Subcutaneous abdominal adipose tissue (tissue), 5 donors: ENCODE measurements at regions not wholly inside any gene's neighbourhood (a gene's known extent, or its start where the extent isn't known, plus 50 kb on each side); places are given as distances from the start of the nearest gene placed in this dataset.
A peak's percentile ranks its signal among the peaks of the same experiment; 100 is the strongest.
"Not testable (repeated sequence)": the region's sequence is repeated elsewhere in the genome, so short reads cannot be mapped to it uniquely, and the experiment has no call there.

Experiments
- H3K27ac ChIP-seq: one replicate; pipeline ENCODE4 v1.7.0; 2013; ENCODE audit warnings: low read depth, mild to moderate bottlenecking, inconsistent platforms, low read length, moderate library complexity
- H3K27me3 ChIP-seq, 5 donors: one replicate each; pipeline ENCODE4 v1.7.0; 2013; ENCODE audit warnings: low read length in 5 of 5, inconsistent platforms in 1 of 5; ENCODE audit not compliant: control insufficient read depth in 5 of 5, insufficient read depth in 4 of 5
- H3K36me3 ChIP-seq, 5 donors: one replicate each; pipeline ENCODE4 v1.7.0; 2013; ENCODE audit warnings: low read length in 5 of 5; ENCODE audit not compliant: control insufficient read depth in 5 of 5, insufficient read depth in 5 of 5
- H3K4me1 ChIP-seq, 5 donors: one replicate each; pipeline ENCODE4 v1.7.0; 2013; ENCODE audit warnings: low read length in 5 of 5, mild to moderate bottlenecking in 3 of 5, moderate library complexity in 1 of 5; ENCODE audit not compliant: control insufficient read depth in 5 of 5, insufficient read depth in 5 of 5
- H3K4me3 ChIP-seq, 5 donors: one replicate each; pipeline ENCODE4 v1.7.0; 2013; ENCODE audit warnings: low read length in 5 of 5, low read depth in 1 of 5
- H3K9ac ChIP-seq, 5 donors: one replicate each; pipeline ENCODE4 v1.7.0; 2013; ENCODE audit warnings: low read length in 5 of 5, mild to moderate bottlenecking in 4 of 5, moderate library complexity in 3 of 5
- H3K9me3 ChIP-seq, 5 donors: one replicate each; pipeline ENCODE4 v1.7.0; 2013; ENCODE audit warnings: low read length in 5 of 5; ENCODE audit not compliant: control insufficient read depth in 5 of 5
- donor health status: healthy.
- donor health status: healthy.
- donor health status: healthy.
- donor health status: healthy.
- donor health status: healthy.

DNA sequence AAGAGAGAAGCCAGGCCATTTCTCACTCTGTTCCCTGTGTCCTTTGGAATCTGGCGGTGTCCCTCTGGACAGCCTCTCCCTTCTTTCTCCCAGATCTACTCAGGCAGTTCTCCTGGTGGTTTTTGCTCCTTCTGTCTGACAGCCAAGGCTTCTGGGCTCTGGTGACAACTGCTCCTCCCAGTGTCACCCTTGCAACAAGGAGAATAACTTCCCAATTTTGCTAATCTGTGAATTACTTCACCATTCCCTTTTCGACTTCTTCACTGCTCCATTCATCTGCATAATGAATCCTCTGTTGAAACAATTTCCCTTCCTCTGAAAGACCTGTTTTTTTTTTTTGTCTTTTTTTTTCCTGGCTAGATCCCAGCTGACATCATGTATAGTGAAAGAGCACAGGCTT, 56.3 kb upstream of the PDE3B start:
- H3K27me3 ChIP-seq = no peaks in the 10 kb centered on the region
- no peaks in the 10 kb centered on the region for H3K36me3 ChIP-seq
- H3K4me3 ChIP-seq = no peak overlapping the region
- H3K9ac ChIP-seq = peak overlapping the region in 3 of 5 donors; percentile 33 to 58 (median 39)
- H3K4me1 ChIP-seq = peaks cover 0 to 33% (median 22%) of the 10 kb centered on the region in 5 donors
- H3K27ac ChIP-seq = peak overlapping the region; percentile 69
- no peaks in the 10 kb centered on the region for H3K9me3 ChIP-seq

GRCh38 chr11:14588681-14589080, 54.9 kb upstream of the PDE3B start:
- H3K36me3 ChIP-seq = no peaks in the 10 kb centered on the region
- no peak overlapping the region for H3K4me3 ChIP-seq
- H3K4me1 ChIP-seq = peaks cover 0 to 28% (median 22%) of the 10 kb centered on the region in 5 donors
- H3K9ac ChIP-seq = no peak overlapping the region
- no peaks in the 10 kb centered on the region for H3K27me3 ChIP-seq
- H3K9me3 ChIP-seq = no peaks in the 10 kb centered on the region
- no peak overlapping the region for H3K27ac ChIP-seq

DNA sequence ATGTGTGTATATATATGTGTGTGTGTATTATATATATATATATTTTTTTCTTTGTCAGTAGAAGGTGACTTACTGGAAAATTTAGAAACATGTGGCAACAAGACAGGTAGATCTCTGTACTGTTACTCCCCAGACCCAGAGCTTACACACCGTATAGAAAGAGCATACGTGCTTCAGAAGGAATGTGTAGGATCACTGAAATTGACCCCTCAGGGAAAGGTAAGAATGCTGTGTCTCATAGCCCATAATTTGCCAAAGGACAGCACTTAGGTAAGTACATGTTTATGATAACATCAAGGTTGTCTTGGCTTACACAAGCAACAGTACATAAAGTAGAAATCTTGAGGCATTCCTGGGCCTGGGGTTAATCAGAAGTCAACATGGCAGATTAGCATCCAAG, 54.2 kb upstream of the PDE3B start:
- no peaks in the 10 kb centered on the region for H3K27me3 ChIP-seq
- H3K36me3 ChIP-seq = no peaks in the 10 kb centered on the region
- H3K4me1 ChIP-seq = peaks cover 0 to 27% (median 21%) of the 10 kb centered on the region in 5 donors
- H3K27ac ChIP-seq = no peak overlapping the region
- H3K4me3 ChIP-seq = no peak overlapping the region
- no peaks in the 10 kb centered on the region for H3K9me3 ChIP-seq
- H3K9ac ChIP-seq = no peak overlapping the region

- H3K9ac ChIP-seq, H3K27me3 ChIP-seq, H3K9me3 ChIP-seq, H3K36me3 ChIP-seq, H3K4me3 ChIP-seq, H3K27ac ChIP-seq: not testable (repeated sequence)
- H3K4me1 ChIP-seq = peaks cover 0 to 12% (median 9%) of the 10 kb centered on the region in 5 donors
Observed at GRCh38 chr11:14591046-14591445, 52.6 kb upstream of the PDE3B start.

DNA sequence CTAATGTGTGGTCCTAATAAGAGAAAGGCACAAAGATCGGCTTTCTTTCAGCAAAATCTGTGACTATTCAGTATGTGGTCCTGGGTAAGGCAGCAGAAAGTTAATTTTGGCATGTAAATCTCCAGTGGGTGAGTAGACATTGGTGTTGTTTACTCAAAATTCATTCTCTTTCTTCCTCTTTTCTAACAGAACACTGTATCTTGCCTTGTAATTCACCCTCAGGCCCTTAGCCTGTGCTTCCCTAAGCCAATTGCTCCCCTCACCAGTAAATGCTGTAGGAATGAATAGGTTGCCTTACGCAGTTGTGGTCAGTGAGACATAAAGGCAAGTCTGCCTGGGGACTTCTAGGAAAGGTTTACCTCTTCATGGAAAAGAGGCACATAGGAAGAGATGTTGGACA, 49.9 kb upstream of the PDE3B start:
- no peaks in the 10 kb centered on the region for H3K9me3 ChIP-seq
- no peak overlapping the region for H3K4me3 ChIP-seq
- no peaks in the 10 kb centered on the region for H3K27me3 ChIP-seq
- H3K9ac ChIP-seq = no peak overlapping the region
- H3K27ac ChIP-seq = no peak overlapping the region
- H3K36me3 ChIP-seq = no peaks in the 10 kb centered on the region
- H3K4me1 ChIP-seq = no peaks in the 10 kb centered on the region
